DND-41 (cell line): ENCODE measurements at regions not wholly inside any gene's neighbourhood (a gene's known extent, or its start where the extent isn't known, plus 50 kb on each side); places are given as distances from the start of the nearest gene placed in this dataset.

Experiments
- CTCF ChIP-seq: IDR thresholded peaks from 2 replicates; pipeline ENCODE4 v1.5.1; 2012; ENCODE audit warnings: borderline replicate concordance, low read length, moderate library complexity, mild to moderate bottlenecking; ENCODE audit not compliant: poor library complexity, severe bottlenecking; ENCODE audit errors: extremely low read depth
- EZH2 ChIP-seq: IDR thresholded peaks from 3 replicates; pipeline ENCODE4 v1.6.1; 2012; ENCODE audit warnings: borderline replicate concordance, low read depth, mild to moderate bottlenecking, moderate library complexity, low read length, inconsistent platforms; ENCODE audit not compliant: severe bottlenecking

GRCh38 chr9:27802418-27802817, 229.1 kb upstream of the C9orf72 start:
- TF ChIP-seq CTCF (no peak), EZH2 (no peak)
